GM18868 (cell line): ENCODE measurements at regions not wholly inside any gene's neighbourhood (a gene's known extent, or its start where the extent isn't known, plus 50 kb on each side); places are given as distances from the start of the nearest gene placed in this dataset.

Experiments
- ATAC-seq: cut with Tn5 transposase; IDR thresholded peaks from one replicate; pipeline ENCODE4 v1.9.1; 2021; ENCODE audit warnings: mild to moderate bottlenecking, moderate library complexity; ENCODE audit not compliant: unreplicated experiment

DNA sequence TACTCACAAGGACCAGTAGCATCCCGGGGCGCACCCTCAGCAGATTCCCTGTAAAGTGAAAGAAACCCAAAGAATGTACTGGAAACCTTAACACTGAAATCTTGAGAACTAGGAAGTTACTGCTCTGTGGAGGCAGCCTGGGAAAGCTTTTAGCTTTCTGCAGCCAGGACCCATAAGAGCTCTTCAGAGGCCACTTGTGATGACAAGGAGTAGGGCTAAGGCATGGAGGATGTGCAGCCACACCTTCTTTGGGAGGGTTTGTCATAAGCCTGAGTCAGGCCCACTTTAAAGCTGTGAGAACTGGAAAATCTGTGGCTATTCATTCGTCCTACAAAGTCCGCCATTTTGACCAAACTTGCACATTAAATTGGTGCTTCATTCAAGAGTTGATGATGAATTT, 291.1 kb upstream of the TLE4 start:
- no peak for ATAC-seq

DNA sequence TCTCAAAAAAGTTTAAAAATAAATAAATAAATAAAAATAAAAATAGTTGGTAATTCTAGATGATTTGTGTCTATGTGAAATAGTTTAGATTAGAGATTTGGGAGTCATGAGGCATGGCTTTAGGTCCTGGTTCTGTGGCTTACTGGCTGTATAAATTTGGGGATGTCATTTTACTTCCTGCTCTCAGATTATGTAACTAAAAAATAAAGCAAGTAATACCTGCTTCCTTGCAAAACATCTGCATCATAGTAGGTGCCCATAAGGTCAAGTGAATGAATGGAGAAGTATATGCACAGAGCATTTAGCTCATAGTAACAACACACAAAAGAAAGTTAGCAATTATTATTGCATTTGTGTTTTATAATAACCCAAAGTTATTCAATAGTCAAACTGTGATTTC, 287.7 kb upstream of the TLE4 start:
- no peak for ATAC-seq

DNA sequence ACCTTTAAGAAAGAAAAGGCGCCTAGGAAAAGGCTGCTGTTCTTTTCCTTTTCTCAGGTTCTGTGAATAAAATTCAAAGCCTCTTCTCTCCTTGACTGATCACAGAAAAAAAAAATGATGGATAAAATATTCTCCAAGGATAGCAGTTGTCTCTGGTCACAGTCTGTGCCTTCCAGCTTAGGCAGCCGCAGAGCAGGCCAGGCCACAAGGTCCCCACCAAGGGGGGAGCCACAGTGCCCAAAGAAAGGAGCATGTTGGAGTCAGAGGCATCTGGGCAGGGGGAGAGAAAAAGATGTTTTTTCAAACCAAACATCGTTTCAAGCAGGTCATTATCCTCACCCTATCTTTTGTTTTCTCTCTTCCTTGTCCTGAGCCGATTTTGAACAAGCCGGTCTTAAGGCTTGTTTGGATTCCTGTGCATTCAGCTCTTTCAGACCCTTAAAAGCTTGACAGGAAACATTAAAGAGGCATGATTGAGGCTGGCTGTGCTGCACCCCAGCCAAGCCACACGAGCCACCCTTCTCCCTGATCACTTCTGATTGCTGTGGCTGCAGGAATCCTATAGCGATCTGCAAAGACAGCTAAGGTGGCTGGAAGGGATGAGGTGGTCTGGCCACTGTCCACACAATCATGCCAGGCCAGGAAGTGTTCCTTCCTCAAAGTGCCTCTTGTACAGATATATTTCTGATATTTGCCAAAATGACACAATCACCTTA, 284.6 kb upstream of the TLE4 start:
- ATAC-seq: no peak

DNA sequence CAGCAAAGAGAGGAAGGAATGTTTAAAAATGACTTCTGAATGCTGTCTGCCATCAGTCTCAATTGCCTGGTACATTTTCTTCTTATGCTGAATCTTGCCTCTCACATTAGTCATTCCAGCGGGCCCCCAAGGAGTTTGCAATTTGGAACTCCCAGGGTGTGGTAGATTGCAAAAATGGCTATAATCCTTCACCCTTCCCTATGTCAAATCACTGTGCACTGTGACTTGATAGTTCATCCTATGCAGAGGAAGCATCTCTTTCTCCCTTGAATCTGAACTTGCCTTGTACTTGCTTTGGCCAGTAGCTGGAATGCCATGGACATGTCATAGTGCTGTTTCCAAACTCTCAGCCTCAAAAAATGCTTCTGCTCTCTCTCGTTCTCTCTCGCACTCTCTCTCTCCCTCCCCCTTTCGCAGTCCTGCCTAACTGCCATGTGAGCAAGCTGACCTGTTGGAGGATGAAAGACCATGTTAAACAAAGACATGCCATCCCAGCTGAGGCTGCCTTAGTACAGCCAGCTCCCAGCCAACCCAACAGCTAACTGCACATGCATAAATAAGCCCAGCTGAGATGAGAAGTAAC, 284.0 kb upstream of the TLE4 start:
- ATAC-seq: no peak

DNA sequence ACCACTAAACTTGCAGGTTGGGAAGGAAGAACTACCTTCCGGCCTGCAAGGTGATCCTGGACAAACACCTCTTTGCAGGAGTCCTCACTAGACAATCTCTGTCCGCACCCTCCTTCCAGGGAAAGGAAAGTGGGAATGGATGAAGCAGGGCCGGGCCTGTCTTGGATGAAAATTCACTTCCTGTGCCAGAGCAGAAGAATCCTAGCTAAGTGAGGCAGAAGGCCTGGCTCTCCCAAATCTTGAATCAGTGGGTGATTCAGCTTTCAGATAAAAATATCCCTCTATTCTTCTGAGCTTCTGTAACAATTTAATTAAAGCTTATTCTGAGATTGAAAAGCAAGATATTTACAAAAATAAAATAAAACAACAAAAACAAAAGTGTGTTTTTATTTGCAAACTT, 281.9 kb upstream of the TLE4 start:
- no peak for ATAC-seq

DNA sequence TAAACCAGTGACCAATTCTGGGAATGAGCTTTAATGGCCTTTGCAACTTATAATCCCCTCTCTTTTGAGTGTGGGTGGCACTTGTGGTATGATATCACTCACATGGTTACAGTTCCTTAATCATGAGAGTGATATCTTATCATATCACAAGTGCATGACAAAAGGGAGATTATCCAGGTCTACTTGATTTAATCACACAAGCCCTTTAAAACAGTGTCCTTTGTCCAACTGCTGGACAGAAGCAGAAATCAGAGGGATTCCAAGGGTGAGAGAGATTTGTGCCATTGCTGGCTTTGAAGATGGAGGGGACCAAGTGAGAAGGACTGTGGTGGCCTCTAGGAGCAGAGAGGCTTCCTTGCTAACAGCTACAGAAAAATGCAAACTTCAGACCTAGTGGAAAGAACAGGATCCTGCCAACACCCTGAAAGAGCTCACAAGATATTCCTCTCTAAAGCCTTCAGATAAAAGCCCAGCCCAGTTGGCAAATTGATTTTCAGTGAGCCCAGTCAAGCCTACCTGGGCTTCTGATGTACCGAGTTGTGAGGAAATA, 279.0 kb upstream of the TLE4 start:
- ATAC-seq: no peak

DNA sequence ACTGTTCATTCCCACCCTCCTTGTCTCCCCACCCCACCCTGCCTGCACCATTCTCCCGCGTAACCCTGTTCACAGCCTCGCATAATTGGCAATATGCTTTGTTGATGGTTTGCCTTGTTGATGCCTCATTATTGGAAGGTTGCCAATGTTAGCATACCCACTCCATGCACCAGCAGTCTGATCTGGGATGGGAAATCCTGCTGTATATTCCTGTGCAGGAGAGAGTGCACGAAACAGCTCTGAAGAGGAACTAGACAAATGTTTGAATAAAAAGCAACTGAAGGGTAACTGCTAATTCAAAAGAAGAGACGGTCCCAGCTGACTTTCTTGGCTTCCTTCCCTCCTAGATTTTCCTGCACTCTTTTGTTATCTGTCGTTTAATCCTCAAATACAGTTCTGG, 271.7 kb upstream of the TLE4 start:
- ATAC-seq: no peak

DNA sequence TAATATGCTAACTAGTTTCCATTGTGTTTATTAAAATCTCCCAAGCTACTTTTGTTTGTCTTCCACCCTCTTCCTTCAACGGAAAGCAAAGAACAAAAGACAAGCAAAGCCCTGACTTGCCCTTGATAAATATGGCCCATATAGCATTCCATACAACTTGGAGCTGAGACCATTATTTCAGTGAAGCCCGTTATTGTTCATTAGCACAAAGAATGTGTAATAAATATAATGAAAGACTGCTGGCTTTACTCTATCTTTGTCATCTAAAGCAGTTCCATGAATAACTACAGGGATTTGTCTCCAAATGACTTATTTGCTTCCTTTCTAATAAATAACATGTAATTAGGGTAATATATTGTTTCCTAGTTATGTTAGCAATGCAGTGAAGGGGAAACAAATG, 270.7 kb upstream of the TLE4 start:
- no peak for ATAC-seq

DNA sequence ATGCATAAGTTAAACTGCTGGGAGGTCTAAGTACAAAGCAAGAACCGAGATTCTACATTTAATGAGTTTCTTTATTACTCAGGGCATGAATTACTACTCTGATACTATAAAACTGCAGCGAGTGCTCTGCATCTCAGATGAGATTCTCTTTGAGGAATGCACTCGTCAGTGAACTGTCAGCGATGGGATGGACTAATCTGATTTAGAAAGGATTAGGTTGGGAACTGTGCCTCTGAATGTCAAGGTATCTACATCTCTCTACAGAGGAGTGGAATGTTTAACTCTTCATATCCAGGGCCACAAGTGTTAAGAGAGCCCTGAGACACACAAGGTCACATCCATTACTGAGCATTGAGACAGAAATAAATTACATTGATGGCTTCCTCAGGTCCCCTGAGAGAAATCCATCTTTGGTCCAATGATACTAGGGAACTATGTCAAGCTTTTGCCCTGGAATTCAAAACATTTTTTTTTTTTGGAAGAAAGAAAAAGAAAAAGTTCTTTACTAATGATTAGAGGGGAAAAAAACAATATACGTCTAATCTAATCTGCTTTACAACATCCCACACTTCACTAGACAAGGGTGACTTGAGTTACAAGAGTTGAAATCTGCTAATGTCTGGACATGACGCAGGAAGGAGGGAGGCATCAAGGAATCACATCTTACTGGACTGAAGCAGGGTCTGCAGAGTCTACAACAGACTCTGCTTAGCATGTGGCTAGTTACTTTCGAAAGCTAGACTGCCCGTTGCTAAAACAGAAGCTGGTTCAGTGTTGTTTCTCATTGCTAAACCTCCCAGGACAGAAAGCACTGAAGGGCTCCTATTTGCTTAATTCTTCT, 270.0 kb upstream of the TLE4 start:
- ATAC-seq: no peak

DNA sequence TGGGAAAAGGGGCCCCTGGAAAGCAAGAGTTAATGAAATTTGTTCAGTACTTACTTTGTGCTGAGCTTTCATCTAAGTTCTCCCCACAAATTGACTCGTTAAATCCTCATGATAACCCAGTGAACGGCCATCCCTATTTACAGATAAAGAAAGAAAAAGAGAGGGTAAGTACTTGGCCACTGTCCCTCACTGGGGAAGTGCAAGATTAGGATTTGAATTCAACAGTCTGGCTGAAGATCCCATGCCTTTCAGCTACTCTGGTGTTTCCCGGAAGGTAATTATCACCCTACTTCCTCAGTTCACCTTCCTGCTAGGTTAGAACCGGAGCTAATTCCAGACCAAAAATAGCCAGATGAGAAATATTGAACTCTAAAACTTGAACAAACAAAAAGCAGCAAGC, 269.2 kb upstream of the TLE4 start:
- no peak for ATAC-seq

DNA sequence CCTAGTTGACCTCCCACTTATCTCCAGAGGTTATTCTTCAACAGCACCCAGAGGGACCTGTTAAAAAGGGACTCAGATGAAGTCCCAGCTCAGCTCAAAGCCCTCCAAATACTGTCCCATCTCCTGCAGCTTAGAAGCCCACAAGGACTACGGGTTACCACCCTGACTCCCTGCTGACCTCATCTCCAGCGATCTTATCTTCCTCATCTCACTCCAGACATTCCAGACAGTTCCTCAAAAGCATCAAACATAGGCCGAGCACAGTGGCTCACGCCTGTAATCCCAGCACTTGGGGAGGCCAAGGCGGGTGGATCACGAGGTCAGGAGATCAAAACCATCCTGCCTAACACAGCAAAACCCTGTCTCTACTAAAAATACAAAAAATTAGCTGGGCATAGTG, 263.8 kb upstream of the TLE4 start:
- no peak for ATAC-seq

DNA sequence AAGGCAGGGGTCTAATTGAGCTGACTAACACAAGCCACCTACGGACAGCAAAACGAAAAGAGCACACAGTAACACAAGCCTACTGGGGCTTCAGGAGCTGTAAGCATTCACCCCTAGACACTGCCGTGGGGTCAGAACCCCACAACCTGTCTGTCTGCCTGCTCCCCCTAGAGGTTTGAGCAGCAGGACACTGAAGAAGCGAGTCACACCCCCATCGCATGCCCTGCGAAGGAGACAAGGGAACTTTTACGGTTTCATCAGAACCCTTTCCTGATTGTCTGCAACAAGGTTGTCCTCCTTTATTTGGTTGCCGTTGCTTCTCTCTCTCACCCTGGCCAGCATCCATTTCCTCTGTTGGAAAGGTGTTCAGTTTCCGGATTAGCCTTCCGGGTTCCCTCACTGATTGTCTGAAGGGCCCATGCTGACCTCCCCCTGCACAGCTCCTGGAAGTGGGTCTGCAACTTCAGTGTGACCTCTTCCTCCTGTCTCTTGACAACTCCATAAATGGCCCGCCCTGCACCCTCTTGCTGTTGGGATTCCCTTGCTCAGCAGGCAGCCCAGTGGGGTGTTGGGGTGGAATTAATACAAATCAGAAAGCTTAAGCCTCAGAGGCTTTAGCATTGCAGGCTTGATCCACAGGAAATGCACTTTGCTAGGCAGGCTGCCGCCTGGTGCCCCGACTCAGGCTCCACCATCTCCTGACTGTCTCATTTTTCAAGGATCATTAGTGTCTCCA, 258.9 kb upstream of the TLE4 start:
- ATAC-seq: no peak

DNA sequence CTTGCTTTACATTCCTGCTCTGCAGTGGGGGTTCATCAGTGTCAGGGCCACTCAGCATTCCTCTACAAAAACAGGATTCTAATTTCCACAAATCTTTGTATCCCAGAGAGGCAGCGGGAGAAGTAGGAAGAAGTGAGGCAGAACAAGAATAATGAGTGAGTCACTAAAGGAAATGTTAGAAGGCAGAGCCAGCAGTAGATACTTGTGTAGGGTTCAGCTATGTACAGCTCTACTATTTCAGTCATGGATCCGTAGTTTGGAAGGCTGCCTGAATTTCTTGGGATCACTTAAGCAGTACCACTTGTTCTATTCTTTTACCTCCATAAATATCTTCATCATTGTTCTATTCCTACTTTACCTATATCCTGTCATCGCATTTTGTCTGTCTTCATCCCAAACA, 246.3 kb upstream of the TLE4 start:
- no peak for ATAC-seq

DNA sequence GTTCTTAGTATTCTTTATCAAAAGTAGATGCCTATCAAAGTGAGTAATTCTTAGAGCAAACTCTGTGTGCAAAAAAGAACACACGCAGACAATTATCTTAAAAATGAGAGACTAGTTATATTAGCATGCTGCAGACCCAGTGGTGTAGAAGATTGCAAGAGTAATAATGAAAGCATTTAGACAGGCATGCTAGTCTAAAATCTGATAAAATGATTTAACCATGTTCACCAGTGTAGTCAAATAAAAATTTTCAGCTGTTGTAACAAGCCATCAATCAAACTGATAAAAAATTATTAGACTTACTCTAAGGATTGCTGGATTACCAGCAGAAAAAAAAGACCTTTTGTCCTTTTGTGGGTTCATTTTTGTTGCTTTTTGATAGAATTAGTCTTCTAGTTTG, 241.9 kb upstream of the TLE4 start:
- no peak for ATAC-seq

DNA sequence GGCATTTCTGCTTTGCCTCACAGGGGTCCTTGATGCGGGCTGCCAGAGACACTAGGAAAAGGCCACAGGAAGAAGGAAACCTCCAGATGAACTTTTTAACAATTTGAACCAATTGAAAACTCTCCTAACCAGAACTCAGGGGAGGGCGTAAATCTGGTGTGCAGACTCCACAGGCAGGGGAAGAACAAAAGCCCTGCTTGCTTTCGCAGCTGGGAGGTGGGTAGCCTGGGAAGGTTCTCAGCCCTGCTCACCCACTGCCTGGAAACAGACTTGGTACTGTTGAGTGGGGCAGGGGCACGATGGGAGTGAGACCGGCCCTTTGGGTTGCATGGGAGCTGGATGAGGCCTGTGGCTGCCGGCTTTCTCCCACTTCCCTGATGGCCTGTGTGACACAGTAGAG, 237.8 kb upstream of the TLE4 start:
- ATAC-seq: no peak

DNA sequence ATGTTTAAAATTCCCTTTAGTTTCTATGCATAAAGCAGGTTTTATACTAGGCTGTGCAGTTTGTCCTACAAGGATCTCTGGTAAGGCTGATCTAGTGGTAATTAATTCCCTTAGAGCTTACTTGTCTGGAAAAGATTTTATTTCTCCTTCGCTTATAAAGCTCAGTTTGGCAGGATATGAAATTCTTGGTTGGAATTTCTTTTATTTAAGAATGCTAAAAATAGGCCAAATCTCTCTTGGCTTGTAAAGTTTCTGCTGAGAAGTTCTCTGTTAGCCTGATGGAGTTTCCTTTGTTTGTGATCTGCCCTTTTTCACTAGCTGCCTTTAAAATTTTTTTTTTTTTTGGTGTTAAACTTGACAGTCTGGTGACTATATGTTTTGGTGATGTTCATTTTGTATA, 237.1 kb upstream of the TLE4 start:
- ATAC-seq: no peak

DNA sequence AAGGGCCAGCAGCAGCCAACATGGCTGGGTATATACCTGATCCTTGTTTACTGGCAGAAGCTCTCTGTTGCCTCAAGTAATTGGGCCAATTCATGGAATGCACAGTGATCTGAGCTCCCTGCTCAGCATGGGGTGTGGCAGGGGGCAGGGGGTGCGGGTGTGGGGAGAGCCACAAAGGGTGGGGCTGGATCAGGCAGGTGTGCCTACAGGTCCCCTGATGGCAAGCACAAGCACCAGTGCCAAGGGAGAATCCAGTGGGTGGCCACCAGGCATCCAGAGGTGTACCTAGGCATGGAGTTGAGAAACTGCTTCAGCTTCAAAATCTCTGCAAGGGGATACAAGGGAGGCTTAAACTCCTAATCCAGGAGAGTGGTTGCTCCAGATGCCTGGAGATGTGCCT, 235.8 kb upstream of the TLE4 start:
- ATAC-seq: no peak

DNA sequence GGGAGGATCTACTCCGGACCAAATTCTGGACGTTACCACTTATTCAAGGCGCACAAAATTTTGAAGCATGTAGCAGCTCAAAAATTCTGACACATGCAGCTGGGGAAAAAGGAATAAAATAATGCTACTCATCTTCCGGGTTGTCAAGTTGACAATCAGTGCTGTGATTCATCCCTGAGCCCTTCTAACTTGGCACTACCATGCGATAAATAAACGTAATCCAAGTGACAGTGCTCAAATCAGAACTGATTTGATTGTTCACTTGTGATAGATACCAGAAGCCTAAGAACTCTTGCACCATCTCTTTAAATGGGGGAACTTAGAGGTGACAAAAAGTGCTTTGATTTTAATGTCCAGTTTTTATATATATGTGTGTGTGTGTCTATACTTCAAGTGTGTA, 230.2 kb upstream of the TLE4 start:
- ATAC-seq: no peak

DNA sequence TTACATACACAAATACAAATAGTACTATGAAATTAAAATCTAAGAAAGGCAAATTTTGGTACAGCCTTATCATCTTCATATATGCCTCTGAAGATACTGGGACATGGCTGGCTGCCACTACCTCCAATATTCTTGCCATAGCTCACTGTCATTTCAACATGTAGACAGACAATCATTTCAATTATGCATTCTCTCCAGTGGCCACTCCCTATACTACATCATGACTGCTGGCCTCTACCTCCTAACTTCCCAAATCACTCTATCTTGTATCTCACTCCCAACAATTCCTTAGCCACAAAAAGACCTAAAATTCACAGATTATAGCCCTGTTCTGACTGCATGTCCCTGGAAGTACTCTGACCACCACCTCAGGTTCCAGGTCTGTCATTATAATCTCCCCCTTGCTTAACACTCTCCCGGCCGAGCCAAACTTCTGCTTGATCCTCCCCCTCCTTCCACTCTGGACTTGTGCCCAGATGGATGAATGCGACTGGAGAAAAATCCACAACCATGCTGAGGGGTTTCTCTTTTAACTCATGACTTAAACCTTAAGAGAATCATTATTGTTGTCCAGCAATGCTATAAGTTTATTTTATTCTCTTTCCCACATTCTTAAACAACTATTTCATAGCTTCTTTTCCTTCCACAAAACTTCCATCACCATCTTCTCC, 225.3 kb upstream of the TLE4 start:
- no peak for ATAC-seq

DNA sequence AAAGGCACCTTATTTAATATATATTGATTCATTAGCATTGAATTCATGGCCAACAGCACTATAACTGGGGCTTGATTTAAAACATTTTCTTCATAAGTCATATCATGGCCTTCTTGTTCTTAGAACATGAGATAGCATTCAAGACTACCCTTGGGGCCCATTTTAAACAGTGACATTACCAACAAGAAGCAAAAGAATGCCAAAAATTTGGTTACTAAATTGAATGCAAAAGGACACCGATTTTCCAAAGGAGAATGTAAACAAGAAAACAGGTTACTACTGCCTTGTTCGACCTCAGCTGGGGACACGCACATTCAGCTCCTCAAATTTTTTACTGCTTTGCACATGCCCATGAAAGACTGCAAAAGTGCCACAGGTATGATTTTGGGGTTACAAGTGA, 219.4 kb upstream of the TLE4 start:
- ATAC-seq: no peak
